Sigmoid colon (tissue), 4 donors: ENCODE measurements at regions not wholly inside any gene's neighbourhood (a gene's known extent, or its start where the extent isn't known, plus 50 kb on each side); places are given as distances from the start of the nearest gene placed in this dataset.

ENCODE experiments used
- POLR2A ChIP-seq, 2 donors: fragments of 450-650 bp; IDR thresholded peaks; one replicate each; pipeline ENCODE4 v1.6.1; 2016; ENCODE audit warnings: antibody characterized with exemption in 2 of 2, mild to moderate bottlenecking in 2 of 2, moderate library complexity in 2 of 2
- POLR2AphosphoS5 ChIP-seq, 4 donors: sonication (generic); formaldehyde crosslinking; IDR thresholded peaks; one replicate each; pipeline ENCODE4 v1.6.1; 2017; ENCODE audit warnings: antibody characterized with exemption in 4 of 4
- TF ChIP-seq, protein P1 (sequence below), 4 experiments: fragments of 450-650 bp in 3 of 4; fragments of 200-600 bp in 1 of 4; IDR thresholded peaks; one replicate each; pipeline ENCODE4 v1.5.1; 2016 to 2019; ENCODE audit warnings: antibody characterized with exemption in 4 of 4, mild to moderate bottlenecking in 3 of 4, moderate library complexity in 2 of 4

DNA sequence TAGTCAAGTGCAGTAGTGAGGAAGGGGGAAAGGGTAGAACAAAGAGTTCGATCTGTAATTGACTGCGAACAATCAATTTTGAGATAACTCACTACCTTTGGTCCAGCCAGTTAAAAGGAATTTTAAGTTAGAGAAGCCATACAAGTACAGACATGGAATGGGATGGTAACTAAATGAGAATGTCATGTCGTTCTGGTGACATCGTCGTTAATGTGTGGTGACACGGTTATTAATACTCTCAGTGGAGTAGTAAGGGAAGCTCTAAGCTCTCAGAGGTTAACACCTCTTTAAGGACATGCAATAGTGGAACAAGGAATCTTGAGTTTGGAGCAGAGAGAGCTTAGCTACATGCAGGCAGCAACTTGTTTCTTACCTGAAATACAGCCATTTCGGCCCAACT, 154.9 kb upstream of the KLF12 start:
- TF ChIP-seq, protein P1, sequence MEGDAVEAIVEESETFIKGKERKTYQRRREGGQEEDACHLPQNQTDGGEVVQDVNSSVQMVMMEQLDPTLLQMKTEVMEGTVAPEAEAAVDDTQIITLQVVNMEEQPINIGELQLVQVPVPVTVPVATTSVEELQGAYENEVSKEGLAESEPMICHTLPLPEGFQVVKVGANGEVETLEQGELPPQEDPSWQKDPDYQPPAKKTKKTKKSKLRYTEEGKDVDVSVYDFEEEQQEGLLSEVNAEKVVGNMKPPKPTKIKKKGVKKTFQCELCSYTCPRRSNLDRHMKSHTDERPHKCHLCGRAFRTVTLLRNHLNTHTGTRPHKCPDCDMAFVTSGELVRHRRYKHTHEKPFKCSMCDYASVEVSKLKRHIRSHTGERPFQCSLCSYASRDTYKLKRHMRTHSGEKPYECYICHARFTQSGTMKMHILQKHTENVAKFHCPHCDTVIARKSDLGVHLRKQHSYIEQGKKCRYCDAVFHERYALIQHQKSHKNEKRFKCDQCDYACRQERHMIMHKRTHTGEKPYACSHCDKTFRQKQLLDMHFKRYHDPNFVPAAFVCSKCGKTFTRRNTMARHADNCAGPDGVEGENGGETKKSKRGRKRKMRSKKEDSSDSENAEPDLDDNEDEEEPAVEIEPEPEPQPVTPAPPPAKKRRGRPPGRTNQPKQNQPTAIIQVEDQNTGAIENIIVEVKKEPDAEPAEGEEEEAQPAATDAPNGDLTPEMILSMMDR (IDR thresholded peaks at IDR 0.05), result no peak
- TF ChIP-seq POLR2A (IDR thresholded peaks at IDR 0.05) (no peak), POLR2AphosphoS5 (IDR thresholded peaks at IDR 0.05) (no peak)
